ENCODE measurements at regions not wholly inside any gene's neighbourhood (a gene's known extent, or its start where the extent isn't known, plus 50 kb on each side); places are given as distances from the start of the nearest gene placed in this dataset.

DNA sequence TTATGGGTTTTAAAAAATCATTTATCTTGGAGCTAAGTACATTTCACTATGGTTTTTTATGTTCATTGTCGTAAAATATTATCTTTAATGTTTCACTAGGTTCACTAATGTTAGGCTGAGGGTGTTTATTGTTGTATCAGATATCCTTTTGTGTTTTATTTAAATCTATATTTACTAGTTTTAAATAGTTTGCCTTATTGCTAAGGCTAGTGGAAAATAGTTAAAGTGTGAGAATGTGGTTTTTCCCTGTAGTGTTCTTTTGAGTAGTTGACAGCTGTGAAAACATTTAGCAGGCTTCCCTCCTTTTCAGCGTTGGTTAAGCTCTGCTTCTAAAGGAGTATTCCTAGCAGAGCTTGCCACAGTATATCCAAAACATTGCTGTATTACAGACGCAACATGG lies 139.0 kb downstream of the TM9SF2 start:
- DNase-seq (ENCODE audit: low spot score), result no peak

DNA sequence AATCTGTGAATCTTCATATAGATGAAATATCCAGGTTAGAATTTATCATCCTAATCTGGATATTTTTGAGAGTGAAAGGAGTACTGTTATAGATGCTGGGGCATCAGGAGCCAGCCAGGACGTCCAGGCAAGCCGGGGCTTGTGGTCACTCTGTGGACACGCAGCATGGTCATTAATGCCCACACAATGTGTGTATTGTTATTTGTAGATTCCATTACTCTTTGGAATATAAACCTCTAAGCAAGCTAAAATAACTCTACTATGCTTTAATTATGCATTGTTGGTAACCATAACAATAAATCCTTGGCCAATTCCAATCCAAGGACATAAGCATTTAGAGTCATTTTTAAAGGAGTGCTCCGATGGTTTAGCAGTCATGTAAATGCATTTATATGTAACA lies 137.9 kb downstream of the TM9SF2 start:
- no peak for DNase-seq (ENCODE audit: low spot score)

DNA sequence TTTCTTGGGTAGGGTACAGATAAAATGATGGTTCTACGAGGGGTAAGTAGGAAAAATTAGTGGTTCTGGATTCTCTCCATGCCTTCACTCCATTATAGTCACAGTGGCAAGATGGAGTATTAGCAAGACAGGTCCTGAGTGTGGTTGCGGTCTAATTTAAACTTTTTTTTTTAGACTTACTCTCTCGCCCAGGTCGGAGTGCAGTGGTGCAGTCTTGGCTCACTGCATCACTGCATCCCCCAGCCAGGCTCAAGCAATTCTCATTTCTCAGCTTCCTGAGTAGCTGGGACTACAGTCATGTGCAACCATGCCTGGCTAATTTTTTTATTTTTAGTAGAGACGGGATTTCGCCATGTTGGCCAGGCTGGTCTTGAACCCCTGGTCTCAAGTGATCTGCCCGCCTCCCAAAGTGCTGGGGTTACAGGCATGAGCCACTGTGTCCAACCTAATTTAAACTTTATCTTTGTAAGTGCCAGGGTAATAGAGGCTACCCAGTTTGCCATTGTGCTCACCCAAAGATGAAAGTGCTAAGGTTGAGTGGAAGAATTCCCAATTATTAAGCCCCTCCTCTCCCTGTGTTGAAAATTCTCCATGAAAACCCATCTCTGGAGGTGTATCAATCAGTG lies 135.6 kb downstream of the TM9SF2 start:
- DNase-seq (ENCODE audit: low spot score), result no peak

DNA sequence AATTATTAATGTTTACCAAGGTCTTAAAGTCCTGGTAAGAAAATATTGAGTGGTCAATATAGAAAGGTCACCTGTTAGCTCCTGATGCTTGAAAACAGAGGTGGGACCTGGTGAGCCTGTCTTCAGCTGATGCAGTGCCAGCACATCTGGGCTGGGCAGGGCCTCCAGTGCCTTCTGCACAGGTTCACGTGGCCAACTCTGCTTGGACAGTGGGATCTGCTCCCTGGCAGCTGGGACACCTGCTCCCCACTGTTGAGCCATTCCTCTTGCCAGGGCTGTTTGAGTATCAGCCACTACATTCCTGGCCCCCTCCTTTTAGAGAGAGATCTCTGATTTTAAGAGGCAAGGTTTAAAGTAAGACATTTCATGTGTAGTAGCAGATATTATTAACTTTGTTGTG lies 135.0 kb downstream of the TM9SF2 start:
- DNase-seq (ENCODE audit: low spot score), result no peak

DNA sequence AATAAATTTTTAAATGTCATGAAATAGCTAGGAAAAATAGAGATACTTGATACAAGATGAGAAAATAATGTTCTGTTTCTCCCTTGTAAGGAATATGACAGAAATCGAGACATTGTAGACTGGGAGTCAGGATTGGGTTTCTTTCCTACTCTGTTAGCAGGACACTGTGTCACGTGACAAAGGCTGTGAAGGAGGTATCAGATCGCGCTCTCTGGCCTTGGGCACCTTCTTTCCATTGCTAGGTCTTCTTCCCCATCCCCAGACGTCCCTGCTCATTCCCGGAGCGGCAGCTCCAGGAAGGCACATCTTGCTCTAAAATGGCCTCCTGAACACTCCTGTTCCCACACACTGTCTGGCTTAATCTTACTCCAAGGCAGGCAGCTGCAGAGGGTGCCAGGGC lies 133.4 kb downstream of the TM9SF2 start:
- DNase-seq (ENCODE audit: low spot score), result no peak

GRCh38 chr13:99630269-99630898 lies 129.1 kb downstream of the TM9SF2 start:
- no peak for DNase-seq (ENCODE audit: low spot score)

DNA sequence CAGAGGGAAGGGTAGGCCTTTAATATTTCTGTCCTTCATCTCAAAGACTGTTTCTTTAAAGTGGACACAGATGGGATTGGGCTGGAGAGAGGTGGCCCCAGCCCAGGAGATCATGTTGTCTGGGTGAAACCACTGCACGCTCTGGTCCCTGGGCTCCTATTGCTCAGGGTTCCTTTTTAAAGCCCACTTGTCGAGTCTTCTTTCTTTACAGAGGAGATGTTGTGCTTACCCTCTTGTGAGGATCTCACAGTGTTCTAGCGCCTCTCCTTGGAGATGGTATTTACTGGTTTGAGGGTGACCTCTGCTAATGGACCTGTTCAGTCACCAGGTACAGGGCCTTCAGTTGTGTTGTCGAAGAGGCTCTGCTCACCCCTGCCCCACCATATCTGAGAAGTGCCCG lies 128.4 kb downstream of the TM9SF2 start:
- DNase-seq (ENCODE audit: low spot score), result no peak

GRCh38 chr13:99628442-99628841 lies 127.2 kb downstream of the TM9SF2 start:
- DNase-seq (ENCODE audit: low spot score), result no peak

DNA sequence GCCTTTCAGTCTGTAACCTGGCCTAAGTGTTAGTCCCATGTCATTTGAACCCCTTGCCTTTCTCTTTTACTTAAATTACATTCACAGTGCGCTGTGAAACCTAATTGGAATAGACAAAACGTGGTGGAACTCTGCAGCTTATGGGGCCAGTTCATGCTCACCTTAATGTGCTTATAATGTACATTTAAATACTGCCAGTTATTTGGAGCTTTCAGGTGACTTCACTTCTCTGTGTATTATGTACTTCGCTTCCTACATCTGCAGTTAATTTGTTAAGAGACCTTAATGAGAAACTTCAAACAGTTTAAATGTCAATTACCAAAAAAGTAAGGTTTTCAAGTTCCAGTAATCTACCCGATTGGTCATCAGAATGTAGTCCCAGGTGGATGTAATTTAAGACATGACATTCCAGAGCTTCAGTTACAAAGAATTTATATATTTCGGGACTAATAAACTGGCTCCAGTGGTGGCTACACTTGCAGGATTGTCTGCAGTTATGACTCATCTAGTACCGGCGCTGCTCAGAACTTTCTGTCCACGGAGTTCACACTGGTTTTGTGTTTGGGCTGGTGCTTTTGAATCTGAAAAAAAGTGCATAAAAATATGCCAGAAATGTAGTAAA lies 125.3 kb downstream of the TM9SF2 start:
- no peak for DNase-seq (ENCODE audit: low spot score)

DNA sequence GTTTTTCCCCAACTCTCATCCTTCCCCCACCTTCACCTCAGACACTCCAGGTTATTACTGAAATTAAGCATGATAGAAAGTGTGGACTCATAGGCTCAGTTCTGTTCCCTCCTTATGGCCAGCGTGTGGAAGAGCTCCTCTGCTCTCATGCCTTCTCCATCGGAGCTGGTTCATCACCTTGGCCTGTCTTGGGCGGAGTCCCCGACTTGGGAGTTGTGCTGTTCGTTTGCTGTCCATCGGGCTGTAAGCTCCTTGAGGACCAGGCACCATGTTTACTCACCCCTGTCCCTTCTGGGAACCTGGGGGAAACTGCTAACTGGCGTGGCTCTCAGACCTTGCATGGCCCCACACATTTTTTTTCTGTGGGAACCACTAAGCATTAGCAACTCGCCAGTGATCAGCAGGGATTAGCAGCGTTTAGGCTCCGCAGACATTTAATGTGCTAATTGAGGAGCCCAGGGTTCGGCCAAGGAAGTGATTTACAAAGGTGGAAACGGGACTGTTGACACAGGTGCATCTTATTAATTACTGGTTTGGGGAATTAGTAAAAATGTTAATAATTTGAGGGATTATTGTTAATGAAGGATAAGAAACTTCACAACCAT lies 123.8 kb downstream of the TM9SF2 start:
- DNase-seq (ENCODE audit: low spot score), result no peak

DNA sequence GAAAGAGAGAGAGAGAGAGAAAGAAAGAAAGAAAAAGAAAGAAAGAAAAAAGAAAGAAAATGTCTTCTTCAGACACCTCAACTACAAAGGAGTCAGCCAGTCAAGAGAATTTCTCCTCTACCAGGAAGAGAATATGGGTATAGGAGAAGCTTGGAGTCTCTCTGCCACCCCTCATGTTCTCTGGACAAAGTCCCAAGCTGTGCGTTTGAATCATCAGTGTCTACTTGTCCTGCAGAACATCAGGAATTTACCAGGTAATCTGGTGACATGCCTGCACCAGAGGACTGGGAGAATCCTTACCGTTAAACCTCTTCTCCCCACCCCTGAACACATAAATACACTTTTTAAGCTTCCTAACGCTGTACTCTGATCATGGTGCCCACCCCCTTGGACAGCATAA lies 119.5 kb downstream of the TM9SF2 start:
- no peak for DNase-seq (ENCODE audit: low spot score)

- no peak for DNase-seq (ENCODE audit: low spot score)
These were observed 117.9 kb downstream of the TM9SF2 start for GRCh38 chr13:99619207-99619606.

GRCh38 chr13:99617474-99618255 lies 116.4 kb downstream of the TM9SF2 start:
- DNase-seq (ENCODE audit: low spot score), result peak; percentile 17

DNA sequence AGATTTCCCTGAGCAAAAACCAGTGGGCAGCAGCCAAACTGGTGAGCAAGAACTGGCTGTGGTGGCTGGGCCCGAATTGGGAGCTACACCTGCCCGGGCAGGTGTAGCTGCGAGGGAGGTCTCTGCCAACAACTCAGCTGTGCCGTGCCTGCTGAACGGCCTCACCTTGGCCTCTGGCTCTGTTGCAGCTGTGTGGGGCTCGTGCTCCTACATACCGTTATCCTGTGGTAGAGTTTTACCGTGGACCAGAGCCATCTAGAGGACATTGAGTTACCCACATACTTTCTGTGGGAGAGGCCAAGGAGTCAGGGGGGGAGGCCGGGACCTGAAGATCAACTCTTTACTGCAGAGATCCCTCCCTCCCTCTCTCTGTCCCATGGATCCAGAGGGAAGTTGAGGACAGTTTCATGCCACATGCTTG lies 113.2 kb downstream of the TM9SF2 start:
- peak; percentile 40 for DNase-seq (ENCODE audit: low spot score)
